HG02588 (cell line): ENCODE measurements at regions not wholly inside any gene's neighbourhood (a gene's known extent, or its start where the extent isn't known, plus 50 kb on each side); places are given as distances from the start of the nearest gene placed in this dataset.

Experiments used
- ATAC-seq: cut with Tn5 transposase; IDR thresholded peaks from one replicate; pipeline ENCODE4 v1.9.1; 2021; ENCODE audit warnings: mild to moderate bottlenecking, moderate library complexity; ENCODE audit not compliant: unreplicated experiment

DNA sequence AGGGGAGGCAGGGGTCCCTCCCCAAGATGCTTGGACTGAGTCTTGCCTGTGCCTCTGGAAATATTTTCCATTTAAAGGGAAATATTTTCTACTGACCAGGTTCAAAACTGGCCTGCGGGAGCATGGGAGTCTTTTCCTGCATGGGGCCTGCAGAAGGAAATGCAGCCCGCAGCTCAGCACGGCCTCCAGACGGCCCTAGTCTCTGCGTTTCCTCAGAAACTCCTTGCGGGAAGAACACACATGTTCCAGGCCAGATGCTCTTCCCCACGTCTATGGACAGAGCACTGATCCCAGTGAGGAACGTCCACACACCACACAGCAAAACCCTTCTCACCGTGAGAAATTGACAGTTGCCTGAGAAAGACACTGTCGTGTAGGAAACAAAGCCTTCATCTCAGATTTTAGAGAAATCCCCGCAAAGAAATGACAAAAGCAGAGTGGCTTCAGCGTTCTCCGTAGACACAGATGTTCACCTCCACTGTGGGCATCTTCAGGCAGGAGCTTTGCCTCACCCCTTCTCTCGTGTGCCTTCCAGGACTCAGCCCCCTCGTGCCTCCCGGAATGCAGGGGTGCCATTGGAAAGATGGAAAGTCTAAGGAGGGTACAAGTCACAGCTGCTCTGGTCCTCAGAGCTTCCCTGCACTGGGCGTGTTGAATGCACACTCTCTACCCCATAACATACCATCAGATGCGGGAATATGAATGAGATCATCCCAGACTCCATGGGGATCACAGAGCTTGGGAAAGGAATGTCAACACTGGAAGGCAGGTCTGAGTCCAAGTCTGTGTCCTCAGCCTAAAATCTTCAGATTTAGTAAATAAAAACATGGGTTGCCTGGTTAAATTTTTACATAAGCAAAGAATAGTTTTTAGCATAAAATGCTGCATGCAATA lies 438.7 kb upstream of the SALL3 start:
- no peak for ATAC-seq

GRCh38 chr18:78542204-78542603 lies 437.4 kb upstream of the SALL3 start:
- ATAC-seq = no peak

GRCh38 chr18:78543201-78543725 lies 436.4 kb upstream of the SALL3 start:
- ATAC-seq = no peak

DNA sequence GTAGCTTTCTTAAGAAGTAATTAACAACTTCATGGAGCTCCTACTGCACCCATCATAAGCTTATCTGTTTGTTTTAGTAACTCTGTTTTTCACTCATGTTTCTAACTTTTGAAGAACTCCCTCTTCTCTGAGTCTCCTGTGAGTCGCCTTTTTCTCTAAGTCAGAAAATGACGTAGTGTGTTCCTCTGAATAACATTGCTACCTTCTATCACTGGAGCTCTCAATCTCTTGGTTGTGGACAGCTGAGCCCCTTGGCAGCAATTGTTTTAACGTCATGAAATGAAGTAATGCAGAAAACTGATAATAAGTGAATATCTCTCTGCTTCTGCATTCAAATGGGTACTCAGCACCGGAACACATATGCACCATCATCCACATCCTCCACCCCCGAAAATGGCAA lies 433.3 kb upstream of the SALL3 start:
- no peak for ATAC-seq

DNA sequence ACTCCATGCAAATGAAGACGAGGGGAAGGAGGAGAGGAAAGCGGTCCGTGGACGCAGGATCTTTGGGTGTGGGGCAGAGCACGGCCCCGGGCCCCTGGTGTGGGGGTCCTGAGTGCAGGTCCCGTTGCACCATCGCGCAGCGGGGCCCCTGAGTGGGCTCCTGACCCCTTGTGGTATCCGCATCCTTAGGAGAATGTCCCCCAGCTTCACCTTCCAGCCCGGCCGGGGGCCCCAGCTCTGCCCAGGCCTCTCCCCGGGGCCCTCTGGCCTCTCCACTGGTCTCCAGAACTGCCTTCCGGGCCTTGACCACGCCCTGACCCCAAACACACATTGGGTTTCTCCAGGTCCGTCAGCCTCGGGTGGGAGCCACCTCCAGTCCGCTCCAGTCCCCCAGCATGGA lies 431.8 kb upstream of the SALL3 start:
- ATAC-seq = no peak

- no peak for ATAC-seq
Observed at GRCh38 chr18:78548261-78549058, 431.2 kb upstream of the SALL3 start.

DNA sequence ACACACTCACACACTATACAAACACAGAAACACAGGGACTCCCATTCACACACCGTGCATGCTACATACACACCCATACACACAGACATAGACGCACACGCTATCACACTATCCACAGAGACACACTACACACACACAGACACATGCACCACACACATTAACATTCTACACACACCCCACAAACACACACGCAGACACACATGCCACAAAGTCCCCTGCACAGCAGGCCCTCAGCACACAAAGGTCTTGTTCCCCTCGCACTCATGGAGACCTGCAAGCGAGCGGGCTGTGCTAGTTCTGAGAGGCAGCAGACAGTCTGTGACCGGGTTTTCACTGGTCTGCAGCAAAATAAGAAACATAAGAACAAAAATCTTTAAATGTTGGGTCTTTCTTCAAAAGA lies 429.6 kb upstream of the SALL3 start:
- no peak for ATAC-seq

- no peak for ATAC-seq
Observed at GRCh38 chr18:78554944-78555608, 424.5 kb upstream of the SALL3 start.

- ATAC-seq = no peak
Observed at GRCh38 chr18:78557371-78557770, 422.2 kb upstream of the SALL3 start.

DNA sequence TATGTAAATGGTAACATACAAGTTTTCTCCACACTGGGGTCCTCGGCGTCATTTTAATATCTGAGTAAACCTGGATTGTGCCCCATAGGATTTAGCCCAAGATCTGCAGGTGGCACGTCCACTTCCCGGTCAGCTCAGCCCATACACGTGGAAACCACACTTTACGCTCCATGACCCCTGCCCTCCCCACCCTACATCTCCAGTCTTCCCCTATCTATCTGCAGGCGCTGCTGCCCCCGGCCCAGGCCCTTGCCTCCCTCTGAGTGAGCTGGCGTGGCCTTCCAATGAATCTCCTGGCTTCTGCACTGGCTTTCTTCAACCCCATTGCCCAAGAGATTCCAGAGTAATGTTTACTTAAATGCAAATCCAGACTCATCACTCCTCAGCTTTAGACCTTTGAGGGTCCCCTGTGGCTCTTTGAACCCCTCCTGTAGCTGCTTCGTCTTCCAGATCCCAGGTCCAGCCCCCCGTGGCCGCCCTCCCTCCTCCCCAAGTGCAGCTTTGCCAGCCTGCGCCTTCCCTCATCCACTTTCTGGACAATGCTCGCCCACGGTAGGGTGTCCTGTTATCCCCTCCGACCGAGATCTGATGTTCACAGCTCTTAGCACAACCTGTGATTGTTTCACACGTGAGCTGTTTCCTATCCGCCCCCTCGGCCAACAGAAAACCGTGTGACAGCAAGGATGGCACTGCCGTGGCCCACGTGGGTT lies 421.4 kb upstream of the SALL3 start:
- ATAC-seq = no peak

- ATAC-seq = no peak
Observed at GRCh38 chr18:78558948-78559347, 420.7 kb upstream of the SALL3 start.

DNA sequence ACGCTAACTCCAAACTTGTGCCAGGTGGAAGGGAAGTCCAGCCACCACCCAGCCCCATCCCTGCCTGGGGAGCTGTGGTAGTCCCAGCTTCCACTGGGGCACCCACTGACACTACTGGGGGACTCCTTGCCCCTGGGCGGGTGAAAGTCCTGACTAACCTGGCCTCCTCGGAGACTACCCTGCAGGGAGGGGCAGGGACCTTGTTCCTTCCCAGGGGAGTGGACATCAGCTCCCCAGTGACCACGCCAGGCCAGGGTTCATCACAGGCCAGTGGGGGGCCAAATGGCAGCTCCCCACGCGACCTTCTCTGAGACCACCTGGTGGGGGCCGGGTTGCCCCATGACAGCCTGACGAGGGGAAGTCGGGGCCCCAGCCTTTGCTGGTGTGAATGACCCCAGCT lies 420.0 kb upstream of the SALL3 start:
- ATAC-seq = no peak

DNA sequence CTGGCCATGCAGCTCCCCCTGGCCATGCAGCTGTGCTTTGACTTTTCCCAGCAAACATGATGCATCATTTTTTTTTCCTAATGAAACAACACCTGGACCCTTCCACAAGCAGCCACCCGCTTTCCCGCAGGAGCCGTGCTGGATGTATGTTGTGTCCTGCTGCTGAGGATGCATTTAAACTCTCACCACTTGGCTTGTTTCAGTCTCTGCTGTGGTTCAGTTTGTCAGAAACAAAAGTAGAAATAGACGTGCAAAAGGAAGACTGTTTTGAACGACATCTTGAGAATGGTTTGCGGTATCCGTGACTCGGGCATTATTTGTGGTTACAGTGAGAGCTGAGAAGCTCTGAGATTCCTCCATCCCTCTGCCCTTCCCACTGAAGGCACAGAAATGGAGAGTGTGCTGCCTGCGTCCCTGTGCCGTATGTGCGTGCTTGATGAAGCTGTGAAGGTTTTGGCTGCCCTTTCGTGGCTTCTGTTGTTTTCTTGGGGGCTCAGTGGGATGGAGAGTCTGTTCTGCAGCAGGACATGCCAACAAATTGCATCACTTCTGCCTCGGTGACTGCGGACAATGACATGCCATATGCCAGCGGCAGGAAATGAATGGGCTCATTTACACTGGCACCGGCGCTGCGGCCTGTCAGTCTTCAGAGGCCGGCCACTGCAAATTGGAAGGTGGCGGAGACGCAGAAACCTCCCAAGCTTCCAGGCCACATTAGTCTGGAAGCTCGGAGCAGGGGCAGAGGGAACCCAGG lies 417.7 kb upstream of the SALL3 start:
- no peak for ATAC-seq

DNA sequence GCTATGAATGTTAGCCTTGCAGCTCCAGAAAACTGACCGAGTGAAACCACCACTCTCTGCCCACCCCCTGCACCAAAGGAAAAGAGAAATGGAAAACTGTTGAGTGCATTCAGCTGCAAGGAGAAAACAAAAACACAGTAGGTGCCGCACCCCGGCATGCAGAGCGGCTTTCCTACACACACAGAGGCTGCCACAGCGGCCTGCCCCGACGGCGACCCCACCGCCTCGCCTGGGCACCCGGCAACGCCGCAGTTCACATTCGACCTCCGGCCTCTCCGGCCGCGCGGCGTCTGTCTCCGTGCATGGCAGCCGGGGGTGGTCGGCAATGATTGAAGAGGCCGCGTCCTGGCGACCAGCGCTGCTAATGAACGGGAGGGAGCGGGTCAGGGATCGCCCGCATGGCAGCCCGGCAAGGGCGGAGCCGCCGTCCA lies 417.1 kb upstream of the SALL3 start:
- no peak for ATAC-seq

DNA sequence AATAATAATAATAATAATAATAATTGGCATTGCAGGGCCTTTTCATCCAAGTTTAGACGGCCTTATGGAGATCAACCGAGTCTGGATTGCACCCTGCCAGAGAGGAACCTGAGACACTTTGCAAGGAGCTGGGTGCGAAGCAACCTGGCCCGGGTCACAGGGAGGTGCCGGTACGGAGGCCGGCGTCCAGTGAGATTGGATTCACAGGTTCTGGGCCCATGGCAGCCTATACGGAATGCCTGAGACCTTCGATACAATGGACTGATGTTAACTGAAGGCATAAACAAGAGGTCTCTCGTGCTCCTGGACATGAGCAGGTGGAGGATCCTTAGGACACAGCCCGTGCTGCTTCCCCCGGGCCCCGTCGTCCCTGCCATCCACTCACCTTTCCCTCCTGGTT lies 416.5 kb upstream of the SALL3 start:
- ATAC-seq = no peak

DNA sequence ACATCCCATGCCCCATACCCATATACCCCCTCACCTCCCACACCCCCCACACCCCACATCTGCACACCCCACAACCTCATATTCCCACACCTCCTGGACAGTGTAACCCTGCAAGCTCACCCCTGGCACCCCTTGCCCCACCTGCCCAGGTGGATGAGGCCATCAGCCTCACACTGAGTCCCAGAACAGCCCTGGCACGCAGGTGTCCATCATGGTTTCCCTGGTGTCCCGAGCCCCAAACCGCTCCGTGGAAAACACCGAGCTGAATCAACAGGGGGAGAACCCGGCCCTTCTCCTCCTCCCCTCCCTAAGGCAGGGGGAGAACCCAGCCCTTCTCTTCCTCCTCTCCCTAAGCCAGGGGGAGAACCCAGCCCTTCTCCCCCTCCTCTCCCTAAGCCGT lies 415.6 kb upstream of the SALL3 start:
- no peak for ATAC-seq

GRCh38 chr18:78564518-78564917 lies 415.1 kb upstream of the SALL3 start:
- ATAC-seq = no peak

- no peak for ATAC-seq
Observed at GRCh38 chr18:78565240-78565639, 414.4 kb upstream of the SALL3 start.

DNA sequence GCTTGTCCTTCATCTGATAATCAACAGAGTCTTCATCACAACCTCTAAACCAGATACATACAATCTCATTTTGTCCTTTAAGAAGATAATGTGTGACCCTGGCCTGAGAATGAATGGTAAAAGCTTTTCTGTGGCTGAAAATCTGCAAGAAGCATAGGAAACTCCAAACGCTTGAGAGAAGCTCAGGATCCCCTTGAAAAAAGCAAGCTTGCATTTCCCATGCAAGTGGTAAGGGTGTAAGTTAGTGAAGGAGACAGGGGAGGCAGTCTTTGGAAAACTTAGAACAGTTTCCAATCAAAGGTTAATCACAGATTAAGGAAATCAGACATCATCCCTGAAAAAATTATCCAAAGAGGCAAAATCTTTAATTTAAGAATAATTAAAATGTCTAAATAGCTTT lies 413.6 kb upstream of the SALL3 start:
- no peak for ATAC-seq

DNA sequence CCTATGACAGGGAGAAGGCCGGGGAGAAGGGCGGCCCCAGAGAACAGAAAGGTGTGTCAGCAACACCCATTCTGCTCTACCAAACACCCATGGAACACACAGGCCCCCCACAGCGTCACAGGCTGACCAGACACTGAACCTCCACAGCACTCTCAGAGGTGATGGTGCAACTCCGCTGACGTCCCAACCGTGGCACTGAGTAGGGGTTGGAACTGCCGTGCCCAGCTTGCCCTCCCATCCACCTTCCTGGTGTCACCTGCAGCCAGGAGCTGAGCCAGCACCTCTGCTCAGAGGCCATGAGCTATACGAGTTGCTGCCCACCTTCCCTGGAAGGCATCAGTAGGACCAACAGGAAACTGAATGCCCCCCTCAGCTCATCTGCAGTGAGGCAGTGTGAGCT lies 412.9 kb upstream of the SALL3 start:
- ATAC-seq = no peak
